NB4 (cell line): ENCODE measurements at regions not wholly inside any gene's neighbourhood (a gene's known extent, or its start where the extent isn't known, plus 50 kb on each side); places are given as distances from the start of the nearest gene placed in this dataset.

ENCODE experiments used
- DNase-seq: peaks from one replicate; pipeline ENCODE4 v3.0.0; 2010; ENCODE audit warnings: low read depth
- H3K4me3 ChIP-seq: one replicate; pipeline ENCODE4 v1.5.1; 2011; ENCODE audit warnings: mild to moderate bottlenecking, low read depth, low read length, moderate library complexity
- MYC ChIP-seq: IDR thresholded peaks from 2 replicates; pipeline ENCODE4 v1.6.1; 2011; ENCODE audit warnings: low read depth, low read length
- POLR2A ChIP-seq: IDR thresholded peaks from 2 replicates; pipeline ENCODE4 v1.6.1; 2011; ENCODE audit warnings: mild to moderate bottlenecking; ENCODE audit not compliant: insufficient read length; ENCODE audit errors: extremely low read depth
- TF ChIP-seq, protein P1 (sequence below): IDR thresholded peaks from 2 replicates; pipeline ENCODE4 v1.6.1; 2011; ENCODE audit warnings: low read depth, low read length
- TF ChIP-seq, protein P2 (sequence below): IDR thresholded peaks from one replicate; pipeline ENCODE4 v1.5.1; 2012; ENCODE audit warnings: low read depth, low read length

DNA sequence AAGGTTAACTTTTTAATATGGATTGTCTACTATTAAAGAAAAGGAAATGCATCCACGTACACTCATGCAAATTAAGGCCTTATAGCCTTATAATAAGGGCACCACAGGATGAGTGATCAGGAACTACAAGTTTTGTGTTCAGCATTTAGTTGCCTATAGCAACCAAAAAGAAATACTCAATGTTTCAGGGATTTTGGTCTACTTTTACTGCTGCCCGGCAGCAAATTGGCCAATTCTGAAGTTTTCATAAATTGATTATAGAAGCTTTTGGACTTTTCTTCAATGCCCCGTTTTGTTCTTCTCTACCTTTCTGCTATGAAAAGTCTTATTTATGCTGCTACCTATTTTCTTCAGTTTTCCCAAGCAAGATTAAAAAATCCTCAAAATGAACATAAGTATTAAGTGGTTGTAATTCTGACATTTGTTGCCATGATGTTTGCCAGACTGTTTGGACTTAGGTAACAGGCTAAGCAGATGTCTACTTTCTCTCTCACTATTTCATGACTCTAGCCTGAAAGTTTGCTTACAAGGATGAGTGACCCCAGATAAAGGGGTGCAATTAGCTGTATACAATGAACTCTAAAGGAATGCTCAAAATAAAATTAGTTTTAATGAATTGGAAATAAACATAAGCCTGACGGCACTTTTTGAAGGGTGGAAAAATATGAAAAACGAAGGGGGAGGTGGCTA lies 391.5 kb upstream of the DAB2 start:
- H3K4me3 ChIP-seq = no peak overlapping the region
- TF ChIP-seq POLR2A = no peak
- TF ChIP-seq MYC = no peak
- TF ChIP-seq, protein P1, sequence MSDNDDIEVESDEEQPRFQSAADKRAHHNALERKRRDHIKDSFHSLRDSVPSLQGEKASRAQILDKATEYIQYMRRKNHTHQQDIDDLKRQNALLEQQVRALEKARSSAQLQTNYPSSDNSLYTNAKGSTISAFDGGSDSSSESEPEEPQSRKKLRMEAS = no peak
- TF ChIP-seq, protein P2, sequence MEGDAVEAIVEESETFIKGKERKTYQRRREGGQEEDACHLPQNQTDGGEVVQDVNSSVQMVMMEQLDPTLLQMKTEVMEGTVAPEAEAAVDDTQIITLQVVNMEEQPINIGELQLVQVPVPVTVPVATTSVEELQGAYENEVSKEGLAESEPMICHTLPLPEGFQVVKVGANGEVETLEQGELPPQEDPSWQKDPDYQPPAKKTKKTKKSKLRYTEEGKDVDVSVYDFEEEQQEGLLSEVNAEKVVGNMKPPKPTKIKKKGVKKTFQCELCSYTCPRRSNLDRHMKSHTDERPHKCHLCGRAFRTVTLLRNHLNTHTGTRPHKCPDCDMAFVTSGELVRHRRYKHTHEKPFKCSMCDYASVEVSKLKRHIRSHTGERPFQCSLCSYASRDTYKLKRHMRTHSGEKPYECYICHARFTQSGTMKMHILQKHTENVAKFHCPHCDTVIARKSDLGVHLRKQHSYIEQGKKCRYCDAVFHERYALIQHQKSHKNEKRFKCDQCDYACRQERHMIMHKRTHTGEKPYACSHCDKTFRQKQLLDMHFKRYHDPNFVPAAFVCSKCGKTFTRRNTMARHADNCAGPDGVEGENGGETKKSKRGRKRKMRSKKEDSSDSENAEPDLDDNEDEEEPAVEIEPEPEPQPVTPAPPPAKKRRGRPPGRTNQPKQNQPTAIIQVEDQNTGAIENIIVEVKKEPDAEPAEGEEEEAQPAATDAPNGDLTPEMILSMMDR = no peak
- DNase-seq = no peak

DNA sequence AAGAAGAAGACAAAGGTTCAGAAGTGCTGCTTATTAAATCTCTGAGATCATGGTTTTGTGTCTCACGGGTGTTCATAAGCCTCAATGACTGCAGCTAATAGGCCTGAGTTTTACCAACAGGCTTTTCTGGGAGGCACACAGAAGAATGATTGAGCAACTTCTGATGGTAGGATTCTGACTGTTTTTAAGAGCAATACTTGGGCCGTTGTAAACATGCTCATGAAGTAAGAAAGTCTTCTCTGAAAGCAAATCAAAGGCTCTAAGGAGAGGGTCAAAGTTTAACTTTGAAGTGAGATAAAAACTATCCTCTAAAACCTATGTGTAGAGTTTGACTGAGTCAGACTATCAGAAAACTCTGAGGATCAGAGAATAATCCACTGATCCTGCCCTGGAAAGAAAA lies 390.9 kb upstream of the DAB2 start:
- no peak for DNase-seq
- no peak overlapping the region for H3K4me3 ChIP-seq
- no peak for TF ChIP-seq MYC
- no peak for TF ChIP-seq POLR2A
- TF ChIP-seq, protein P1 = no peak
- TF ChIP-seq, protein P2 = no peak

DNA sequence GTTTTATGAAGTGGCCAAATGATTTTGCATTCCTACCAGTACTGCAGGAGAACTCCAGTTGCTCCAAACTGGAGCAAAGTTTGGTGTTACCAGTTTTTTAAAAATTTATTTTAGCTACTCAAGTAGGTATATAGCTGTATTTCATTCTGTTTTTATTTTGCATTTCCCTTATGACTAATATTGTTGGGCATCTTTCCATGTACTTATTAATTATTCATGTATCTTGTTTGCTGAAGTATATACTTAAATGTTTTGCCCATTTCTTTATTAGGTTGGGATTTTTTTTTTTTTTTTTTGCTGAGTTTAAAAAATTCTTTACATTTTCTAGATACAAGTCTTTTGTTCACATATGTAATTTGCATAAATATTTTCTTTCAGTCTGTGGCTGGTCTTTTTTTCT lies 386.6 kb upstream of the DAB2 start:
- no peak for DNase-seq
- TF ChIP-seq, protein P1 = no peak
- TF ChIP-seq MYC = no peak
- TF ChIP-seq POLR2A = no peak
- TF ChIP-seq, protein P2 = no peak
- H3K4me3 ChIP-seq = no peak overlapping the region

DNA sequence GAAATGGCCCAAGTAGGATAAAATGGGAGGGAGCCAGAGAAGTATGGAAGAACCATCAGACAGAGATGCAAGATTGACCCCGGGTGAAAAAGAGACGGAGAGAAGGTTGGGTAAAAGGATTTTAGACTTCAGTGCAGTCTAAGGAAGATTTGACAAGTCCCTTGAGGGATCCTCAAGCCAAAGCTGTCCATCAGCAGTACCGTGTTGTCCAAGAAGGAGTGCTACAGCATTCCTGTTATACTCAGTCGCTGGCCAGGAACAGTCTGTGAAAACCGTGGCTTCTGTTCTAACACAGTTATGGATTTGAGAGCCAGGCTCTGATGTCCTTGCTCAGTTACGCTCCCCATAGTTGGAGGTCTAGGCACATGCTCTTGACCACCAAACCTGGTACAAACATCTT lies 383.9 kb upstream of the DAB2 start:
- TF ChIP-seq POLR2A (no peak), MYC (no peak)
- TF ChIP-seq, protein P1 = no peak
- TF ChIP-seq, protein P2 = no peak
- DNase-seq = no peak
- no peak overlapping the region for H3K4me3 ChIP-seq

DNA sequence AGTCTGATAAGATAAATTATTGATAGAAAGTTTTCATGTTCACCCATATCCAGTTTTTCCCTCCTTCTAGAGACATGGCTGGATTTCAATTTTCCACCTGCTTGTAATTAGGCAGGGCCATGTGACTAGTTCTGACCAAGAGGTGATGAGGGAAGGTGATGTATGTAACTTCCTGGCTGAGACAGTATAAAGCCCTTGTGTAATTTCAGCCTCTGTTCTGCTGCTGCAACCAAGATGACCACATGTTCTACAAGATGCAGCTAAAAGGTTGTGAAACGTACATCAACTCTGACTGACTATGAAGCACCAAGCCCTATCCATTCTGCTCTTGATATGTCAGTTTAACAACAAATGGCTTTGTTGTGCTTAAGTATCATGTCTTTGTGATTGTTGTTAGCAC lies 376.5 kb upstream of the DAB2 start:
- TF ChIP-seq POLR2A = no peak
- TF ChIP-seq, protein P2 = no peak
- TF ChIP-seq, protein P1 = no peak
- no peak for TF ChIP-seq MYC
- DNase-seq = no peak
- H3K4me3 ChIP-seq = no peak overlapping the region
